Loucy (cell line): ENCODE measurements at regions not wholly inside any gene's neighbourhood (a gene's known extent, or its start where the extent isn't known, plus 50 kb on each side); places are given as distances from the start of the nearest gene placed in this dataset.
"Not testable (repeated sequence)": the region's sequence is repeated elsewhere in the genome, so short reads cannot be mapped to it uniquely, and the experiment has no call there.

Experiments used
- H2AFZ ChIP-seq: fragments of 200-600 bp; sonication (generic); 2 replicates; pipeline ENCODE4 v1.6.0; 2016; ENCODE audit warnings: antibody characterized with exemption, mild to moderate bottlenecking, low read length, moderate library complexity
- H3F3A ChIP-seq: fragments of 200-600 bp; 2 replicates; pipeline ENCODE4 v1.6.0; 2016; ENCODE audit warnings: antibody characterized with exemption, low read depth, mild to moderate bottlenecking
- H3K27me3 ChIP-seq: fragments of 200-600 bp; sonication (generic); 2 replicates; pipeline ENCODE4 v1.6.1; 2014; ENCODE audit warnings: low read length, mild to moderate bottlenecking; ENCODE audit not compliant: insufficient read depth, poor library complexity, severe bottlenecking
- H3K36me3 ChIP-seq: fragments of 200-600 bp; sonication (generic); 2 replicates; pipeline ENCODE4 v1.6.1; 2016; ENCODE audit warnings: low read length; ENCODE audit not compliant: insufficient read depth
- H3K4me1 ChIP-seq: fragments of 200-600 bp; sonication (generic); 2 replicates; pipeline ENCODE4 v1.5.1; 2014; ENCODE audit warnings: low read length, mild to moderate bottlenecking; ENCODE audit not compliant: insufficient read depth, poor library complexity, severe bottlenecking
- H3K4me2 ChIP-seq: fragments of 200-600 bp; sonication (generic); 2 replicates; pipeline ENCODE4 v1.6.0; 2014; ENCODE audit warnings: antibody characterized with exemption, low read length, low read depth, mild to moderate bottlenecking; ENCODE audit not compliant: poor library complexity, severe bottlenecking
- H3K4me3 ChIP-seq: fragments of 200-600 bp; sonication (generic); 2 replicates; pipeline ENCODE4 v1.5.1; 2014; ENCODE audit warnings: low read length, mild to moderate bottlenecking, mixed read lengths; ENCODE audit not compliant: poor library complexity, severe bottlenecking
- H3K79me2 ChIP-seq: fragments of 200-600 bp; sonication (generic); 2 replicates; pipeline ENCODE4 v1.6.1; 2014; ENCODE audit warnings: low read length; ENCODE audit not compliant: insufficient read depth
- H3K9ac ChIP-seq: fragments of 200-600 bp; sonication (generic); 2 replicates; pipeline ENCODE4 v1.6.0; 2014; ENCODE audit warnings: mild to moderate bottlenecking, low read depth, low read length, moderate library complexity; ENCODE audit not compliant: poor library complexity, severe bottlenecking
- H3K9me2 ChIP-seq: fragments of 200-600 bp; sonication (generic); replicated peaks from 2 replicates; pipeline ENCODE4 v1.6.1; 2016; ENCODE audit warnings: low read depth, low read length, mixed read lengths
- H3K9me3 ChIP-seq: fragments of 200-600 bp; sonication (generic); 2 replicates; pipeline ENCODE4 v1.6.1; 2014; ENCODE audit warnings: mild to moderate bottlenecking, antibody characterized with exemption, low read length, low read depth; ENCODE audit not compliant: insufficient read depth
- H4K20me1 ChIP-seq: fragments of 200-600 bp; sonication (generic); 2 replicates; pipeline ENCODE4 v1.6.0; 2014; ENCODE audit warnings: antibody characterized with exemption, low read length, mild to moderate bottlenecking; ENCODE audit not compliant: insufficient read depth, poor library complexity, severe bottlenecking
- EZH2phosphoT487 ChIP-seq: fragments of 200-600 bp; IDR thresholded peaks from 2 replicates; pipeline ENCODE4 v1.6.1; 2018; ENCODE audit warnings: antibody characterized with exemption, mild to moderate bottlenecking, moderate library complexity, borderline replicate concordance
- TF ChIP-seq, protein P1 (sequence below): fragments of 200-600 bp; sonication (generic); conservative IDR thresholded peaks from 2 replicates; pipeline ENCODE4 v1.5.1; 2014; ENCODE audit warnings: mild to moderate bottlenecking, antibody characterized with exemption, low read length

DNA sequence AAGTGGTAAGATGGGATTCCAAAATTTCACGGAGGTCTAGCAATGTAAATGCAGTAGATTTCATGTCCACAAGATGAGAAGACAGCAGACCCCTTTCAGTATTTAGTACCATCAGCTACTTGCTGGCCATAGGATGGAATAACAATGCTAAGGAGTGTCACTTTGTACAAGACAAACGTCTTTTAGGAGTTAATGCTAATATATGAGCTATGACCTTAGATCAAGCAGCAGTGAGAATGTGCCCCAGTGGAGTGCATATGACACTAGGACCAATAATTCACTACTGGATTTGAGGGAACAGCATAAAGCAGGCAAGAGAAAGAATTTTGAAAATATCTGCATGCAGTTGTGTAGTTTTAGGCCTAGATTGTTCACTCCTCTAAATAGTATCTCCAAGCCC, 182.8 kb upstream of the ZNF804B start:
- no peaks in the 10 kb centered on the region for H3K4me1 ChIP-seq
- no peaks in the 10 kb centered on the region for H4K20me1 ChIP-seq
- TF ChIP-seq, protein P1, sequence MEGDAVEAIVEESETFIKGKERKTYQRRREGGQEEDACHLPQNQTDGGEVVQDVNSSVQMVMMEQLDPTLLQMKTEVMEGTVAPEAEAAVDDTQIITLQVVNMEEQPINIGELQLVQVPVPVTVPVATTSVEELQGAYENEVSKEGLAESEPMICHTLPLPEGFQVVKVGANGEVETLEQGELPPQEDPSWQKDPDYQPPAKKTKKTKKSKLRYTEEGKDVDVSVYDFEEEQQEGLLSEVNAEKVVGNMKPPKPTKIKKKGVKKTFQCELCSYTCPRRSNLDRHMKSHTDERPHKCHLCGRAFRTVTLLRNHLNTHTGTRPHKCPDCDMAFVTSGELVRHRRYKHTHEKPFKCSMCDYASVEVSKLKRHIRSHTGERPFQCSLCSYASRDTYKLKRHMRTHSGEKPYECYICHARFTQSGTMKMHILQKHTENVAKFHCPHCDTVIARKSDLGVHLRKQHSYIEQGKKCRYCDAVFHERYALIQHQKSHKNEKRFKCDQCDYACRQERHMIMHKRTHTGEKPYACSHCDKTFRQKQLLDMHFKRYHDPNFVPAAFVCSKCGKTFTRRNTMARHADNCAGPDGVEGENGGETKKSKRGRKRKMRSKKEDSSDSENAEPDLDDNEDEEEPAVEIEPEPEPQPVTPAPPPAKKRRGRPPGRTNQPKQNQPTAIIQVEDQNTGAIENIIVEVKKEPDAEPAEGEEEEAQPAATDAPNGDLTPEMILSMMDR, result no peak
- TF ChIP-seq EZH2phosphoT487, result no peak
- no peak overlapping the region for H2AFZ ChIP-seq
- H3K9me2 ChIP-seq, result 0 out of 2 replicates have a peak, but pooled peaks cover 5% of the 10 kb centered on the region
- H3K27me3 ChIP-seq, result no peaks in the 10 kb centered on the region
- H3K36me3 ChIP-seq, result no peaks in the 10 kb centered on the region
- no peaks in the 10 kb centered on the region for H3K9me3 ChIP-seq
- H3F3A ChIP-seq, result no peaks in the 10 kb centered on the region
- no peak overlapping the region for H3K9ac ChIP-seq
- no peak overlapping the region for H3K4me2 ChIP-seq
- H3K4me3 ChIP-seq, result no peak overlapping the region
- no peaks in the 10 kb centered on the region for H3K79me2 ChIP-seq

DNA sequence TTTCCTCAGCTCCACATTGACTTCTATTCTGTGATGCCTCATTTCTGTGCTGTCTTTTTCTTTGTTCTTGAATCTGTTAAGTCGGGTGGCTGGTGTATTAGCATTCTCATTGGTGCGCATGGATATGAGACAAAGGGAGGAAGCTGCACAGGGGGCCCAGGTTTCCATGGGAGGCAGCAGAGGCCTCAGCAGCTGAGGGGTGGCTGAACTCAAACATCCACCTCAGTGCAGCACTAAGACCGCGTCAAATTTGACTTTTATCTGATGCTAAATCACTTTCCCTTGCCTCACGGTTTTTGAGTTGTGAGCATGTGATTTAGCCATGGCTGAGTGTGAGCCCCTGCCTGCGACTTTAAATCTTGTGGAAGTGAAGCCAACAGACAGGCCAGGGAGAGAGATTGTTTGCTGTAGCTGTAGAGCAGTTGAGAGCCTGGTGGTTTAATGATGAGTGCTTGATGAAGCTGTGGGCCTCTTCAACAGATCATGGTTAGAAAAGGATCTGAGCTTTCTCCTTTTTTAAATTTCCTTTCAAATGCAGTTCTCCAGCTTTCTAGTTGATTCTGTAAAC, 193.3 kb upstream of the ZNF804B start:
- H3K27me3 ChIP-seq, result no peaks in the 10 kb centered on the region
- H3K4me3 ChIP-seq, result no peak overlapping the region
- no peaks in the 10 kb centered on the region for H3K79me2 ChIP-seq
- no peaks in the 10 kb centered on the region for H3K9me3 ChIP-seq
- H4K20me1 ChIP-seq, result no peaks in the 10 kb centered on the region
- no peaks in the 10 kb centered on the region for H3K4me1 ChIP-seq
- no peak overlapping the region for H3K4me2 ChIP-seq
- no peaks in the 10 kb centered on the region for H3K9me2 ChIP-seq
- no peak overlapping the region for H2AFZ ChIP-seq
- TF ChIP-seq, protein P1, result no peak
- TF ChIP-seq EZH2phosphoT487, result no peak
- no peaks in the 10 kb centered on the region for H3K36me3 ChIP-seq
- no peaks in the 10 kb centered on the region for H3F3A ChIP-seq
- H3K9ac ChIP-seq, result no peak overlapping the region

DNA sequence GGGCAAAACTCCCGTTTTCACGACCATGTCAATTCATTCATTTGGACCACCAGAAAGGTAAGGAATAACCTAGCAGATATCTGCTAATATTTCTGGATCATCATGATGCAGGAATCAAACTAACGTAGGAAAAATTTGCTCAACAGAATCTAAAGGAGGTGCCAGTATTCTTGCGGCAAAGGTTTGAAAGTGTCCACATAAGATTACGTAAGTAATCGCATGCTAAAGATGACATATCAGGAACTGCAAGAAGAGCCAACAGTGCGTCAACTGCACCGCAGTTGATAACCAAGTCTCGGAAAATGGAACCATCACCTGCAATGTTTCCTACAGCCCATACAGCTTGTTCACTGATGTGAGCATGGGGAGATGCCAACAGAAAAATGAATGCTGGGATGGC, 194.1 kb upstream of the ZNF804B start:
- Histone ChIP-seq H3K4me1 (no peaks in the 10 kb centered on the region), H3K27me3 (no peaks in the 10 kb centered on the region), H3F3A (no peaks in the 10 kb centered on the region), H3K4me3 (no peak overlapping the region), H4K20me1 (no peaks in the 10 kb centered on the region), H3K4me2 (no peak overlapping the region), H2AFZ (no peak overlapping the region), H3K9me3 (no peaks in the 10 kb centered on the region), H3K9me2 (no peaks in the 10 kb centered on the region), H3K79me2 (no peaks in the 10 kb centered on the region), H3K36me3 (no peaks in the 10 kb centered on the region), H3K9ac (no peak overlapping the region)
- TF ChIP-seq, protein P1, result no peak
- no peak for TF ChIP-seq EZH2phosphoT487

DNA sequence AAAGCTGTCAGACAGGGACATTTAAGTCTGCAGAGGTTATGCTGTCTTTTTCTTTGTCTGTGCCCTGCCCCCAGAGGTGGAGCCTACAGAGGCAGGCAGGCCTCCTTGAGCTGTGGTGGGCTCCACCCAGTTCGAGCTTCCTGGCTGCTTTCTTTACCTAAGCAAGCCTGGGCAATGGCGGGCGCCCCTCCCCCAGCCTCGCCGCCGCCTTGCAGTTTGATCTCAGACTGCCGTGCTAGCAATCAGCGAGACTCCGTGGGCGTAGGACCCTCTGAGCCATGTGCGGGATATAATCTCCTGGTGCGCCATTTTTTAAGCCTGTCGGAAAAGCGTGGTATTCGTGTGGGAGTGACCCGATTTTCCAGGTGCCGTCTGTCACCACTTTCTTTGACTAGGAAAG, 203.1 kb upstream of the ZNF804B start:
- H3K4me3 ChIP-seq, H3K4me1 ChIP-seq, H3F3A ChIP-seq, H3K4me2 ChIP-seq, H3K27me3 ChIP-seq, H3K9ac ChIP-seq, H3K9me2 ChIP-seq, H4K20me1 ChIP-seq, H3K9me3 ChIP-seq, H3K36me3 ChIP-seq, H3K79me2 ChIP-seq, H2AFZ ChIP-seq: not testable (repeated sequence)

DNA sequence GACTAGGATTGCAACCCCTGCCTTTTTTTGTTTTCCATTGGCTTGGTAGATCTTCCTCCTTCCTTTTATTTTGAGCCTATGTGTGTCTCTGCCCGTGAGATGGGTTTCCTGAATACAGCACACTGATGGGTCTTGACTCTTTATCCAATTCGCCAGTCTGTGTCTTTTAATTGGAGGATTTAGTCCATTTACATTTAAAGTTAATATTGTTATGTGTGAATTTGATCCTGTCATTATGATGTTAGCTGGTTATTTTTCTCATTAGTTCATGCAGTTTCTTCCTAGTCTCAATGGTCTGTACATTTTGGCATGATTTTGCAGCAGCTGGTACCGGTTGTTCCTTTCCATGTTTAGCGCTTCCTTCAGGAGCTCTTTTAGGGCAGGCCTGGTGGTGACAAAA, 204.7 kb upstream of the ZNF804B start:
- H3K27me3 ChIP-seq, H2AFZ ChIP-seq, H3K4me2 ChIP-seq, H3K4me3 ChIP-seq, H3K9me2 ChIP-seq, H3K9ac ChIP-seq, H3K36me3 ChIP-seq, H3K4me1 ChIP-seq, H4K20me1 ChIP-seq, H3F3A ChIP-seq, H3K79me2 ChIP-seq, H3K9me3 ChIP-seq: not testable (repeated sequence)
